DOHH2 (cell line): ENCODE measurements at regions not wholly inside any gene's neighbourhood (a gene's known extent, or its start where the extent isn't known, plus 50 kb on each side); places are given as distances from the start of the nearest gene placed in this dataset.

ENCODE experiments used
- H3F3A ChIP-seq: fragments of 200-600 bp; sonication (generic), shearing (Covaris generic); 2 replicates; pipeline ENCODE4 v1.6.0; 2016; ENCODE audit warnings: antibody characterized with exemption, mild to moderate bottlenecking; ENCODE audit not compliant: control insufficient read depth, insufficient read depth
- H3K27ac ChIP-seq: fragments of 200-600 bp; sonication (generic); 2 replicates; pipeline ENCODE4 v1.5.1; 2014; ENCODE audit warnings: low read depth, mild to moderate bottlenecking, low read length, moderate library complexity
- H3K27me3 ChIP-seq: fragments of 200-600 bp; sonication (generic); 2 replicates; pipeline ENCODE4 v1.6.1; 2014; ENCODE audit warnings: mild to moderate bottlenecking, low read length, mixed read lengths; ENCODE audit not compliant: control insufficient read depth
- H3K36me3 ChIP-seq: fragments of 200-600 bp; sonication (generic); 2 replicates; pipeline ENCODE4 v1.6.1; 2014; ENCODE audit warnings: mild to moderate bottlenecking, low read length, moderate library complexity, mixed read lengths; ENCODE audit not compliant: control insufficient read depth
- H3K4me1 ChIP-seq: fragments of 200-600 bp; sonication (generic); 2 replicates; pipeline ENCODE4 v1.6.1; 2014; ENCODE audit warnings: mild to moderate bottlenecking, low read length, mixed read lengths; ENCODE audit not compliant: control insufficient read depth
- H3K4me2 ChIP-seq: fragments of 200-600 bp; sonication (generic); 2 replicates; pipeline ENCODE4 v1.6.0; 2014; ENCODE audit warnings: mild to moderate bottlenecking, low read length, moderate library complexity
- H3K4me3 ChIP-seq: fragments of 200-600 bp; sonication (generic); 2 replicates; pipeline ENCODE4 v1.5.1; 2014; ENCODE audit warnings: mild to moderate bottlenecking, low read length, mixed read lengths
- H3K79me2 ChIP-seq: fragments of 200-600 bp; sonication (generic); 2 replicates; pipeline ENCODE4 v1.6.1; 2014; ENCODE audit warnings: mild to moderate bottlenecking, low read length, mixed read lengths; ENCODE audit not compliant: control insufficient read depth
- H3K9me2 ChIP-seq: fragments of 200-600 bp; sonication (generic); replicated peaks from 2 replicates; pipeline ENCODE4 v1.6.1; 2014; ENCODE audit warnings: mild to moderate bottlenecking, low read length, mixed read lengths; ENCODE audit not compliant: control insufficient read depth
- H3K9me3 ChIP-seq: fragments of 200-600 bp; sonication (generic); 2 replicates; pipeline ENCODE4 v1.6.1; 2014; ENCODE audit warnings: antibody characterized with exemption, low read length, mixed read lengths; ENCODE audit not compliant: control insufficient read depth, insufficient read depth
- H4K20me1 ChIP-seq: fragments of 200-600 bp; sonication (generic); 2 replicates; pipeline ENCODE4 v1.6.0; 2014; ENCODE audit warnings: low read depth, mild to moderate bottlenecking, antibody characterized with exemption, low read length, moderate library complexity; ENCODE audit not compliant: control insufficient read depth, insufficient read depth
- EZH2phosphoT487 ChIP-seq: fragments of 200-600 bp; sonication (generic); IDR thresholded peaks from 2 replicates; pipeline ENCODE4 v1.6.1; 2017; ENCODE audit warnings: borderline replicate concordance, mild to moderate bottlenecking, antibody characterized with exemption, low read length, moderate library complexity, mixed read lengths
- TF ChIP-seq, protein P1 (sequence below): fragments of 200-600 bp; sonication (generic); IDR thresholded peaks from one replicate; pipeline ENCODE4 v1.5.1; 2014; ENCODE audit warnings: antibody characterized with exemption, mild to moderate bottlenecking, low read depth, low read length; ENCODE audit not compliant: poor library complexity, severe bottlenecking

DNA sequence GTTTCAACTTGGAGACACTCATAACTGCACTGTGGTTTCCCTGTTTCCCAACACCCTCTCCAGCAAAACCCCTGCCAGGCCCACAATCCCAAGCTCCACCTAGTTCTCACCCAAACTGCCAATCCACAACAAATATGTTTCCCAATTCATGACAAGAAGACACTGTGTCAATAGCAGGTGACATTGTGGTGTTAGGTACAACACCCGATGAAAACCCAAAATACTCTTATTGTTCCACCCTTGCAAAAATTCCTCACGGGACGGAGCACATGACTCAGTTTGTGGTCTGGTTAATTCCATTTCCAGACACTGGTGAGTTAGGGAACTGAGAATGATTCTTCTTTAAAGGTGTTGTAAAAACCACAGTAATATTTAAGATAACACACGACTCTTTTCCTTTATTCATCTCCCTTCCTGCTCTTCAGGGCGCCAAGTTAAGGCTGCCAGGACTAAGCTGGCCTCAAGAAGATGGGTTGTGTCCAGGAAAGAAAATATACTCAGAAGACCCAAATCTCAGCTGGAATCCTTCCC is 735.5 kb downstream of the MED13L start:
- H3K27me3 ChIP-seq, result no peaks in the 10 kb centered on the region
- no peaks in the 10 kb centered on the region for H3K79me2 ChIP-seq
- TF ChIP-seq, protein P1, sequence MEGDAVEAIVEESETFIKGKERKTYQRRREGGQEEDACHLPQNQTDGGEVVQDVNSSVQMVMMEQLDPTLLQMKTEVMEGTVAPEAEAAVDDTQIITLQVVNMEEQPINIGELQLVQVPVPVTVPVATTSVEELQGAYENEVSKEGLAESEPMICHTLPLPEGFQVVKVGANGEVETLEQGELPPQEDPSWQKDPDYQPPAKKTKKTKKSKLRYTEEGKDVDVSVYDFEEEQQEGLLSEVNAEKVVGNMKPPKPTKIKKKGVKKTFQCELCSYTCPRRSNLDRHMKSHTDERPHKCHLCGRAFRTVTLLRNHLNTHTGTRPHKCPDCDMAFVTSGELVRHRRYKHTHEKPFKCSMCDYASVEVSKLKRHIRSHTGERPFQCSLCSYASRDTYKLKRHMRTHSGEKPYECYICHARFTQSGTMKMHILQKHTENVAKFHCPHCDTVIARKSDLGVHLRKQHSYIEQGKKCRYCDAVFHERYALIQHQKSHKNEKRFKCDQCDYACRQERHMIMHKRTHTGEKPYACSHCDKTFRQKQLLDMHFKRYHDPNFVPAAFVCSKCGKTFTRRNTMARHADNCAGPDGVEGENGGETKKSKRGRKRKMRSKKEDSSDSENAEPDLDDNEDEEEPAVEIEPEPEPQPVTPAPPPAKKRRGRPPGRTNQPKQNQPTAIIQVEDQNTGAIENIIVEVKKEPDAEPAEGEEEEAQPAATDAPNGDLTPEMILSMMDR, result no peak
- TF ChIP-seq EZH2phosphoT487, result no peak

DNA sequence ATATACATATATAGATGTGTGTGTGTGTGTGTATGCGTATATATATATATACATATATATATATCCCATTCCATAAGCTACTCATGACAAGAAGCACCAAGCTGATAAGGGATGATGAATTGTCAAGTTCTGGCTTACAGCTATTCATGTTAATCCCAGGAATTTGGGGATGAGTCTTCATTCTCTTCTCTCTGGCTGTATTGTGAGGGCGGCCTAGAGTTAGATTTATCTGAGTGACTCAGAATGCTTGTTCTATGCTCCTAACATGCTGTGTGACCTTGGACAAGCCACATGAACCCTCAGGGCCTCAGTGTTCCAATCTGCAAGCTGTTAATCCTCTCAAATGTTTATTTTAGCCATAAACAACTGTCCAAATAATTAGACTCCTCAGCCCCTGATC is 749.0 kb downstream of the MED13L start:
- TF ChIP-seq, protein P1, result no peak
- TF ChIP-seq EZH2phosphoT487, result no peak
- Histone ChIP-seq H3K4me2 (no peak overlapping the region), H3K27me3 (no peaks in the 10 kb centered on the region), H3K9me2 (no peaks in the 10 kb centered on the region), H4K20me1 (no peaks in the 10 kb centered on the region), H3K36me3 (no peaks in the 10 kb centered on the region), H3K27ac (no peak overlapping the region), H3K9me3 (no peaks in the 10 kb centered on the region), H3K79me2 (no peaks in the 10 kb centered on the region), H3K4me1 (no peaks in the 10 kb centered on the region), H3K4me3 (no peak overlapping the region), H3F3A (no peaks in the 10 kb centered on the region)

More for the DNA sequence above, 735.5 kb downstream of the MED13L start:
- no peaks in the 10 kb centered on the region for H3K9me2 ChIP-seq
- no peak overlapping the region for H3K4me3 ChIP-seq
- no peaks in the 10 kb centered on the region for H3K9me3 ChIP-seq
- H3F3A ChIP-seq, result no peaks in the 10 kb centered on the region
- H4K20me1 ChIP-seq, result no peaks in the 10 kb centered on the region
- no peaks in the 10 kb centered on the region for H3K36me3 ChIP-seq
- H3K4me1 ChIP-seq, result no peaks in the 10 kb centered on the region
- H3K27ac ChIP-seq, result no peak overlapping the region
- H3K4me2 ChIP-seq, result no peak overlapping the region

DNA sequence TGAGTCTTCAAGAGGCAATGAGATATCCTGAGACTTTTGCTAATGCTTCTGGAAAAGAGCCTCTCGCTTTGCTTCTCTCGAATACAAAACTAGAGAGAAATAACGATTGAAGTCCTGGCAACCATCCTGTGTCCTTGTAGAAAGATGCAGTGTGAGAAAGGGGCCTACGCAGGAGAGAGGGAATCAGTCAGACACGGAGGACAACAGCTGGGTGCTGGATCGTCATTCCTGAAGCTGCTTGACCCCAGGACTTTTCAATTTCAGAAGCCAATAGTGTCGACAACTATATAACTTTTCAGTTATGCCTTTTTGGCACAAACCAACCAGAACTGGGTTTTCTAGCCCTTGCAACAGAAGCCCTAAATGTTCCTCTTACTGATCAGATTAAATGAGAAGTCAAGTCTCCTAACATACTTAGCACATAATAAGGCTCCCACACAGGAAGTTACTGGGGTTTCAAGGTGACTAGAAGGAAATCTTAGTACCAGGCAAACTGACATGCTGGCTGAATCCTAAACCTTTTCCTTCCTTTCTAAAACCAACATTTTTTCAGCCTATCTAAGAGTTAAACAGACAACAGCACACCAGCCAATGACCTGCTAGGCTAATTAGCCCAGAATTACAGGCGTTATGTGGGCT is 755.6 kb downstream of the MED13L start:
- Histone ChIP-seq H3K4me1 (no peaks in the 10 kb centered on the region), H3K79me2 (no peaks in the 10 kb centered on the region), H3F3A (no peaks in the 10 kb centered on the region), H4K20me1 (no peaks in the 10 kb centered on the region), H3K4me2 (no peak overlapping the region), H3K36me3 (no peaks in the 10 kb centered on the region), H3K27ac (no peak overlapping the region), H3K9me2 (no peaks in the 10 kb centered on the region), H3K9me3 (no peaks in the 10 kb centered on the region), H3K4me3 (no peak overlapping the region), H3K27me3 (no peaks in the 10 kb centered on the region)
- TF ChIP-seq, protein P1, result no peak
- TF ChIP-seq EZH2phosphoT487, result no peak
